GM21447 (cell line): ENCODE measurements at regions not wholly inside any gene's neighbourhood (a gene's known extent, or its start where the extent isn't known, plus 50 kb on each side); places are given as distances from the start of the nearest gene placed in this dataset.

Experiments
- ATAC-seq: cut with Tn5 transposase; IDR thresholded peaks from one replicate; pipeline ENCODE4 v1.9.1; 2021; ENCODE audit not compliant: unreplicated experiment

DNA sequence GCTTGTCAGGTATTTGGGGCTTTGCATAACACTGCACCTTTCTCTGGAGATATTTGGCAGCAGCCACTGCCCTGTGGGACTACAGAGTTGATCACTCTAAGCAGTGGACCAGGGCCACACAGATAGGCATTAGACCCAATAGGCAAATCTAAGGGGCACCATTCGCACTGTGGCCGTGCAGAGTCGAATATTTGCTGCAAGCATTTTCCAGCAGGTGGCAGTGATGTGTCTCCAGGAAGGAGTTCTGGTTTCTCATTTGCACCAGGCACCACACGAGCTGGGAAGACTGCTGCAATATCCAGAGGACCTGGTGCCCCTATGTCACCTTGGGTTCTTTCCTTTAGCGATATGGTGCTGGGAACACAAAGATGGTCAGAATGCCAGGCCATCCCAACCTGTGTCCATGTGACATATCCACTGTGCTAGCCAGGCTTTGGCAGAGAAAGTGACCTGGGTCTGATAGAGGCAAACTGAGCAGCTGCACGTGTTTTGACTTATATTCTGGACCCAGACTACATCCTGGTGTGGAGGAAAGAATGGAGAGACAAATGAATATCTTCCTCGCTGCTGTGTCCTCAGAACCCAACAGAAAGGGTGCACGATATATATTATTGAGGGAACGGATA lies 318.7 kb downstream of the BUD13 start:
- ATAC-seq, result no peak

- no peak for ATAC-seq
Observed at GRCh38 chr11:116452461-116452860, 320.3 kb downstream of the BUD13 start.

- no peak for ATAC-seq
Observed at GRCh38 chr11:116449522-116449921, 323.3 kb downstream of the BUD13 start.

- ATAC-seq, result no peak
Observed at GRCh38 chr11:116446048-116446941, 326.5 kb downstream of the BUD13 start.

GRCh38 chr11:116445108-116446047 lies 327.4 kb downstream of the BUD13 start:
- no peak for ATAC-seq

GRCh38 chr11:116442238-116442752 lies 330.5 kb downstream of the BUD13 start:
- no peak for ATAC-seq

- no peak for ATAC-seq
Observed at GRCh38 chr11:116439361-116439677, 333.5 kb downstream of the BUD13 start.

DNA sequence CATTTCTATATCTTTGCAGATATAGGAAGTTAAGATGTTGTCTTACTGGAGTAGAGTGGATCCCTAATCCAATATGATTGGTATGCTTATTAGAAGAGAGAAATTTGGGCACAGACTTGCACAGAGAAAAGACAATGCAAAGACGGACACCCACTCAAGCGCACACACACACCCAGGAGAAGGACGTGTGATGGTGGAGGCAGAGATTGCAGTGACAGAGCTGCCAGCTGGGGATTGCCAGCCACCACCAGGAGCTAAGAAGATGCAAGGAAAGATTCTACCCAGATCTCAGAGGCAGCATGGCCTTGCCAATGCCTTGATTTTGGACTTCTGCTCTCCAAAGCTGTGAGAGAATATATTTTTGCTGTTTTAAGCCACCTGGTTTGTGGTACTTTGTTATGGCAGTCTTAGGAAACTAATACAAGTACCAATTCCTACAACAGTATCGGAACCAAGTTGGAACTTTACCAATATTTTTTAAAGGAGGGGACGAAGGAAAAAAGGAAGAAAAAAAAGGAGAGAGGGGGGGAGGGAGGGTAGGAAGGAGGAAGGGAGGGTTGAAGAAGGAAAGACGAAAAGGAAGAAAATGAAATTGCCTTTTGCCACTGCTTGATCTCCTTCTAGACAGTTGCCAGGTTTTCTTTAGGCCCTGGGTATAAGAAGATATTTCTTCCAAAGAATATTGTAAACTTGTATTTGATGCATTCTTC lies 334.0 kb downstream of the BUD13 start:
- no peak for ATAC-seq

DNA sequence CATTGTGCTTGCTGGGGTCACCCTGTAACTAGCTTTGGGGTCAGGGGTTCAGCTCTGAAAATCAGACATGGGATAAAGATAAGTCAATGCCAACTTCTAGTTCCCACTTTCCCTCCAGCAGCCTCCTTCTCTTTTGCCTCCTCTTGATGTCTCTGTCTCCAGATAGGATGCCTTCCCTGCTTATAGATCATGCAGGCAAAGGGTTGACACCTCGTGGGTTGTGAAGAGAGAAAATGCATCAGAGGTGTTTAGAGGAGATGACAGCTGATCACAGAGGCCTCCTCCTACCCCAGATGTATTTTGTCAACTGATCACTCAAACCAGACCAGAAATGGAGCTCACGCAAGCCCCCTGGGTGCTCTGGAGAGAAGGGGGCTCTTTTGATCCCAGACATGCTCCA lies 337.8 kb downstream of the BUD13 start:
- no peak for ATAC-seq

DNA sequence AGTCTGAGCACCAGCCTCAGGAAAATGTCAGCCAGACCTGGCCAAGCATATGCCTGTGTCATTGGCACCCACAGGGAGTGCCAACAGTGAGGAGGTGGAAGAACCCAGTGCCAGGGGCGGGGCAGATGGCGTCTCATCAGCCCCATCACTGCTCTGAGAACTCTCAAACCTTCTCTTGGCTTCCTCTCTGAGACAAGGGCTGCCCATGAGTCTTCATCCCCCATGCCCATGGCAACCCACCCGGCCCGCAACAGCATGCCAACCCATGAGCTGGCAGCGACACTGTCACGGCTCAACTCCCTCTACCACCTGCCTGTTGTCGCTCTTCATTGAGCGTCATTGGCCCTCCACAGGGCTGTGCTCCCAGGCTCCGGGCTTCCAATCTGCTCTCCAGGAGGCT lies 340.5 kb downstream of the BUD13 start:
- ATAC-seq, result no peak

DNA sequence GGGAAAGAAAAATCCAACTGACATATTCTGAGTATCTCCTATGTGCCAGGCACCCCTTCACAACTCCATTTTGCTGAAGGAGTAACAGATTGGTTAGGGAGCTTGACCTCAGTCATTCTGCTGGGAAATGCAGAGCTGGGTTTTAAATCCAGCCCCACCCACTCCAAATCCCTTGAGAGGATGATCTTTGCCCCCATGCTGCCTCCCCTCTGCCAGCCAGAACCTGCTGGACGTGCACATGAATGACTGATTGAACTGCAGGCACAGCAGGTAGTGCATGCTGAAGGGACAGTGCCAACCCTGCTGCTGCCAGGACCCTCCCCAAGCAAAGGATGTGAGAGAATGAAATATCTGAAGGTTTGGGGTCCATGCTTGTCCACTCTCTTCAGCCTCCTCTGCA lies 340.9 kb downstream of the BUD13 start:
- no peak for ATAC-seq

GRCh38 chr11:116428638-116428975 lies 344.2 kb downstream of the BUD13 start:
- ATAC-seq, result no peak

GRCh38 chr11:116427903-116428637 lies 344.7 kb downstream of the BUD13 start:
- no peak for ATAC-seq

- no peak for ATAC-seq
Observed at GRCh38 chr11:116427337-116427902, 345.4 kb downstream of the BUD13 start.

GRCh38 chr11:116426761-116427160 lies 346.0 kb downstream of the BUD13 start:
- ATAC-seq, result no peak

DNA sequence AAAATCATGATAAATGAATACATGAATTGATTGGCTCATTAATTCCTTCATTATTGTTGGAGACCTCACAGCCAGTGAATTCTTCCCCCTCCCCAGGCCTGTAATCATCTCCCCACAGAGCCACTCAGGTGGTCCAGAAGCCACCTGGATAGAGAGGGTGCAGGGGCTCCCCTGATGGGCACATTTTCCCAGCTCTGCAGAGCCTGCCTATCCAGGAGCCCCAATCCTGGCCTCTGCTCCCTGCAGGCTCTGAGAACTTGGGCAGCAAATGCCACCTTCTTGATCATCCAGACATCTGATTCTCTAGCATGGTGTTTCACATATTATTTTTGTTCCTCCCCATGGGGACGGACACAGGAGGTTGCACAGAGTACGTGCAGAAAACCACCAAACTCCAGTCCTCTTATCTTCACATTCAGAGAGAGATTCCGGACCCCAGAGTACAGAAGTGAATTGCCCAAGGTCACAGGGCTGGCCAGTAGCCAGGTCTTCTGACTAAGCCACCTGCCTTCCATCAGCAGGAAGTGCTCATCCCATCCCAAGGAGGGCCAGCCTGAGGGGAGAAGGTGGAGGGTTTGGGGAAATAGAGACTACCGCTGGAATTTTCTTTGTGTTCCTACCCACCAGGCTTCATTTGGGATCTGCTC lies 348.0 kb downstream of the BUD13 start:
- no peak for ATAC-seq

DNA sequence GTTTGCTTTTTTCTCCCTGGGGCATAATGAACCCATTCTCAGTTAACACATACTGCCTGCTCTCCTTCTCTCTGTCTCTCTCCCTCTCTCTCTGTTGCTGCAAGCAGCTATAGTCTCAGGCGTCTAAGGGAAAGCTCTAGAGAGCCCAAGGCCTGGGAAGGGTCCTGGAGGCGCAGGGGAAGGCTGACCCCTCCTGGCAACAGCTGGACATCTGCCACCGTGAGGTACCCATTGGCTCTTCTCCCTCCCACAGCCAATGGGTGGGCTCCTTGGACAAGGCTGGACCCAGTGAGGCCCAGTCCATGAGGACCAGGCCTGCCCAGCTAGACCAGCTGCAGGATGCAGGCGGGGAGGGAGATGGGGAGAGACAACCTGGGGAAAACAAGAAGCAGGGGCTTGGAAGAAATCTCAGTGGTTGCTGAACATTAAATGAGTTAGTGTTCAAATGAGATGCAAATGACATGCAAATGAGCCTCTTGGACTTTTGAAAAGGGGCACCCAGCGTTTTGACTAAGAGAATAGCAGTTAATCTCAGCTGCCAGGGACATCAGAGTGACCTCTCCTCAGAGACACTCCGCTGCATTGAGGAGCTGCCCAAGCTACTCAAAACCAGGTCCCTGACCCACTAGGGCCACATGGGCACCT lies 349.7 kb downstream of the BUD13 start:
- no peak for ATAC-seq

- no peak for ATAC-seq
Observed at GRCh38 chr11:116422556-116422955, 350.2 kb downstream of the BUD13 start.
